GM19468 (cell line): ENCODE measurements at regions not wholly inside any gene's neighbourhood (a gene's known extent, or its start where the extent isn't known, plus 50 kb on each side); places are given as distances from the start of the nearest gene placed in this dataset.
"Not testable (repeated sequence)": the region's sequence is repeated elsewhere in the genome, so short reads cannot be mapped to it uniquely, and the experiment has no call there.

Source experiments
- ATAC-seq: cut with Tn5 transposase; IDR thresholded peaks from one replicate; pipeline ENCODE4 v1.9.1; 2021; ENCODE audit warnings: mild to moderate bottlenecking, moderate library complexity, moderate number of reproducible peaks; ENCODE audit not compliant: unreplicated experiment; ENCODE audit errors: extremely low read depth

DNA sequence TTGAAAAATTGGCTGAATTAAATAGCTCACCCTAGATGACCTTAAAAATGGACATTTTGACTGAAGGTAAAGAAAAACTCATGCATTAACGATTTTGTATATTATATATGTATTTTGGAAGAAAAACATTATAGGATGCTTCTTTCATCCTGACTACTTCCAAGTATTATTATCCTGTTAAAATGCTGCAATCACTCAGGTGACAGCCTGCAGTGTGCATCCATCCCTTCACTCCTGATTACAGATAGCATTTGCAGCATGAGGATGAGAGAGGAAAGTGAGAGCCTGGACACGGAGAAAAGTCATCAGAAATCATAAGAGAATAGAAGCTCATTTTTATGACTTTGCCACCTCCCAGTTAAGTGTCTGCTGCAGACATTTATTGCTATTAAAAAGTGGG lies 1055.6 kb downstream of the PCDH17 start:
- no peak for ATAC-seq

- ATAC-seq, result no peak
These were observed 1067.0 kb downstream of the PCDH17 start for GRCh38 chr13:58698531-58698930.

- no peak for ATAC-seq
These were observed 1073.4 kb downstream of the PCDH17 start for GRCh38 chr13:58704953-58705352.

- no peak for ATAC-seq
These were observed 1074.9 kb downstream of the PCDH17 start for GRCh38 chr13:58706421-58706820.

DNA sequence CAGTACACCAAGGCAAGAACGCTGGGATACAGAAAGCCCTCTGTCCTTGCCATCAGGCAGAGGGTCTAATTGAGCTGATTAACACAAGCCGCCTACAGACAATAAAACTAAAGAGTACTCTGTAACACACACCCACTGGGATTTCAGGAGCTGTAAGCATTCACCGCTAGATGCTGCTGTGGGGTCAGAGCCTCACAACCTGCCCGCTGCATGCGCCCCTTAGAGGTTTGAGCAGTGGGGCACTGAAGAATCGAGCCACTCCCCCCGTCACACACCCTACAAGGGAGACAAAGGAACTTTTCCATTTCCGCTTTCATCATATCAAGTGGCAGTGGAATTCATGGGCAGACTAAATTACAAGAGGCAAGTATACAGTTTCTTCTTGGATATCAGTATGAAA lies 1080.6 kb downstream of the PCDH17 start:
- ATAC-seq, result no peak

- not testable (repeated sequence) for ATAC-seq
These were observed 1082.5 kb downstream of the PCDH17 start for GRCh38 chr13:58714016-58714415.

DNA sequence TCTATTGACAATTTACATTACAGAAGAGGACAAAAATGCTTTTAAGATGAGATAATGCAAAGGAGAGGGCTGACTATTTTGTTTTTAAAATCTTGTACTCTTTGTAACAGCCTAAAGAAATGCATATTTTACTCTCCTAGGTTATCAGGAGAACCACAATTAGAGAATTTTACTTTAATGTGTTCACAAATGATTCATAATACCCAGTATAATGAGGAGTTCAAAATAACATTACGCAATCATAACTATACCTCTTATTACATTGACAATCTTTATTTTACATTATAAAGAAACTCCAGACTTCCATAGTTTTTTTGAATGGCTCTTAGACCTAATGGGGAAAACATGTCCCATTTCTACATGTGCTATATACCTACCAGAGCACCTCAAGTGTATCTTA lies 1089.7 kb downstream of the PCDH17 start:
- ATAC-seq, result no peak

DNA sequence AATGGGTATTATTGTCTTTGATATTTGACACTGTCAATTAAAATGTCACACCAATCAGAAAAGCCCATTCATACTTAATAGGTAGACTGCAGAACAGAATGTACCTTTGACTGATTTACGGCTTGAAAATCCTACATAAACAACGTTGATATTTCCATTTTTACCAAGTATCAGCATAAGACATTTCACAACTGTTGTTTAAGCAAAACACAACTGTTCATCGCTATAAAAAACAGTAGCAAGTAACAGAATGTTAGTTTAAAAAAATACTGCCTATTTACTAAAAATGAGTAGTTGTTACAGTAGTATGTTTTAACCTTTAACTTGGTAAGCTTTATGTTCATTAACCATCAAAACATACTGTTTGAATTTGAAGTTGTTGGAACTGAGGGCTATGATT lies 1096.6 kb downstream of the PCDH17 start:
- ATAC-seq, result no peak

GRCh38 chr13:58729361-58729760 lies 1097.8 kb downstream of the PCDH17 start:
- no peak for ATAC-seq

DNA sequence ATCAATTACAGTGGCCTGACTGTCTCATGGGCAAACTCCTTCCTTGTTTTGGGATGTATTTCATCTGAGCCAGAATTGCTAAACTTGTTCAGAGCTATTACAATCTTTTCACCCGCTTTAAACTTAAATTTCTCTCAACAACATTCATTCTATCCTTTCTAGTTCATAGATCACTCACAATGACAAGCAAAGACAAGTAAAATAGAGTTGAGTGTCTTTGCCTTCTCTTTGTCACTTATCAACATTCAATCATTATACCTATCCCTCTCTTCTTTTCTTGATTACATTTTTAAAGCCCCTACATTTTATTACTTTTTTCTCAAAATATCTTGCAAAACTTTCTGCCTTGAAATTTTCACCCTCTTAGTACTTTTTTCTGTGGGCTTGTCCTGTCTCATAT lies 1113.1 kb downstream of the PCDH17 start:
- ATAC-seq, result no peak

DNA sequence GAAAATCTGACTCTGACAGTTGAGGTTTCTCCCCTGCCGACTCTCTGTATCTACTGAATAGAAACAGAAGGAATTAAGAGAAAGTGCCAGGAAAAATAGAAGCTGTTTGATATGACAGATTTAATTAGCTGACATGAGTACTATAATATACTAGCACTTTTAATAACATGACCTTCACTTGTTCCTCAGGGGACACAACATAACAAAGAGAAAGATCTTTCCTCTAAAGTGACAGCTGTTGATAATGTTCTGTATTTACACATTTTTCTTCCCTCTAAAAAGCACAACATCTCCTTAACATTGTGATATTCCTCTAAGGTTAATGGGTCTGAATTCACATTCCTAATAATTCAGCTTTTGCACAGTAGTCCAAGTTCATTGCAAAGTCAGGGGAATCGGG lies 1136.0 kb downstream of the PCDH17 start:
- ATAC-seq, result no peak

GRCh38 chr13:58773280-58773859 lies 1141.8 kb downstream of the PCDH17 start:
- no peak for ATAC-seq

GRCh38 chr13:58782736-58783135 lies 1151.2 kb downstream of the PCDH17 start:
- no peak for ATAC-seq

DNA sequence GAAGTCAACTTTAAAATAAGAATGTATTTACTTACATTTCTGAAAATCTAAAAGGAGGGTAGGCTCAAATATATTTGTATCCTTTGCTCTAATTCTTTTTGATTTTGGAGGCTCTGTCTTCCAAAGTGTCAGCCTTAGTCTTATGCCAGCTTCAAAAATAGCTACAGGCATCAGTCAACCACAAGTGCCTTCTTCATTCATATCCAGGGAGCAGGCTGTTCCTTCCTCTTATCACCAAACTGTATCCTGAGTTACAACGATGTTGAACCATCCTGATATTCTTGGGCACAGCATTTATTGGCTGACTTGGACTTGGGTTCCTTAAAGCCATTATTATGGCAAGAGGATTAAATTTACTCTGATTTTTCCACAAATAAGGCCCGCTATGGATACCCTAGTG lies 1161.3 kb downstream of the PCDH17 start:
- ATAC-seq, result no peak

DNA sequence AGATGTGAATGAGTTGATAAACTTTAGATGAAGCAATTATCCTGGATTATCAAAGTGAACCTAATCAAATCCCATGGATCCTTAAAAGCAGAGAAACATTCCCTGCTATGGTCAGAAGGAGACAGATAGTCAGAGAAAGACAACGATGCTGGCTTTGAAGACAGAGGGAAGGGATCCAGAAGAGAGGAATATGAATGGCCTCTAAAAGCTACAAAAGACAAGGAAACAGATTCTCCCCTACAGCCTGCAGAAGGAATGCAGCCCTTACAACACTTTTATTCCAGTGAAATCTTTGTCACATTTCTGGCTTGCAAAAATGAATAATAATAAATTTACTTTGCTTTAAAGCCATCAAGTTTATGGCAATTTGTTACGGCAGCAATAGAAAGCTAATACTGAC lies 1164.2 kb downstream of the PCDH17 start:
- no peak for ATAC-seq

DNA sequence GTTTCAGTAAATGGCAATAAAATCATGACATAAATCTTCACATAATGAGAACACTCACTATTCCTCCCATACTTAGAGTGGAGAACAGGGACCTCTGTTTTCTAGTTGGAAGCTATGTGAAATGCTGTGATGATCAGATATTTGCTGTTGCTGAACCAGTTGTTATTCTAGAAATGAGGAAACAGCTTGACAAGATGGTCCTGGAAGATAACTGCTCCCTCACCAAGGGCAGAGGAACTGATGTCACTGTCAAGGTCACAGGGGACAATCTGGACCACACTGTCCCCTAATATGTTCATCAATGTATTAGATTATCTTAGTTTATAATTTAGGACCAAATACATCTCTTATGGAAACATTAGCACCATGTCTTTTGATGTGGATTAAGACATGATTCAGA lies 1173.3 kb downstream of the PCDH17 start:
- no peak for ATAC-seq

GRCh38 chr13:58806401-58806800 lies 1174.9 kb downstream of the PCDH17 start:
- ATAC-seq, result no peak

GRCh38 chr13:58823701-58824100 lies 1192.2 kb downstream of the PCDH17 start:
- no peak for ATAC-seq

- no peak for ATAC-seq
These were observed 1196.4 kb downstream of the PCDH17 start for GRCh38 chr13:58827904-58828303.

DNA sequence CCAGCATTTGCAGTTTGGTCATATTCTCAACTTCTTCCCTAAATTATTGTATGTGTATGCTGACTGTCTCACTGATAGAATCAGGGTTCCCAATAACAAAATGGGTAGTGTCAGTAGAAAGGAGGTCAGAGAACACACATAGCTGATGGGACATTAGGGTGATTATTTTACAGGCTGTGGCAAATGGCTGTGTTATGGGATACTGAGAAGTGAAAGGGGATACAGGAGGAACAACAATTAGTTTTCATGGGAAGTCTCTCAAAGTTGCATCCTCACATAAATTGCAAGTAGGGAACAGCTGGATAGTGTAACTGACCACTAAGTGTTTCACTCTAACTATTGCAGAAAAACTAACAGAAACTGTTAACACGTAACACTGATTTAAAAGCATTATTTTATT lies 1199.3 kb downstream of the PCDH17 start:
- no peak for ATAC-seq

- ATAC-seq, result no peak
These were observed 1207.1 kb downstream of the PCDH17 start for GRCh38 chr13:58838615-58839014.

DNA sequence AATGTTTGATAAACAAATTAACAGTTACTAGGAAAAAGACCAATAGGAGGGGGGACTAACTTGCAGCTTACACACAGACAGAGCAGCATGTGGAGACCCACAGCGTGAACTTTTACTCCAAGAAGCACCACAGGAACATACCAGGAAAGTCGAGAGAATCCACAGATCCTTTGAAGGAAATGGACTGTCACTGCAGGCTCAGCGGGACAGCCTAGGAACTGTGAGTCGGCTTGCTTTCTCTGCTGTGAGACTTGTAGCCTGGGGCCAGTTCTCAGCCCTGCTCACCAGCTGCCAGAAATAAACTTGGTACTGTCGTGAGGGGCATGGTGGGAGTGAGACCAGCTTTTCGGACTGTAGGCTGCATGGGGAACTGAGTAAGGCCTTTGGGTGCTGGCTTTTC lies 1211.5 kb downstream of the PCDH17 start:
- ATAC-seq, result no peak

DNA sequence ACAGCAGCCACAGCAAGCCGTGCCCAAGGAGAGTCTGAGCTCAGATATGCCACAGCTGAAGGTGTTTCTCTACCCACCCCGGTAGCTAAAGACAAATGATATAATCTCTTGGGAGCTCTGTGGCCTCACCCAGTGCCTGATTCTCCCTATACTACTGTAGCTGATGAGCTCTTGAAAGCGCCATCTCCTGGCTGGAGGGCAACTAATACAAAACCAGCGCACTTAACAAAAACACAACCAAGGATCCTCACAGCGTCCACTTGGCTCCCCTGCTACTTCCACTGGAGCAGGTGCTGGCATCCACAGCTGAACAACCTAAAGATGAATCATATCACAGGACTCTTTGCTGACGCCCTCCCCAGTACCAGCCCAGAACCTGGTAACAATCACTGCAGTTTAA lies 1212.0 kb downstream of the PCDH17 start:
- no peak for ATAC-seq
